ENCODE measurements at regions not wholly inside any gene's neighbourhood (a gene's known extent, or its start where the extent isn't known, plus 50 kb on each side); places are given as distances from the start of the nearest gene placed in this dataset.

DNA sequence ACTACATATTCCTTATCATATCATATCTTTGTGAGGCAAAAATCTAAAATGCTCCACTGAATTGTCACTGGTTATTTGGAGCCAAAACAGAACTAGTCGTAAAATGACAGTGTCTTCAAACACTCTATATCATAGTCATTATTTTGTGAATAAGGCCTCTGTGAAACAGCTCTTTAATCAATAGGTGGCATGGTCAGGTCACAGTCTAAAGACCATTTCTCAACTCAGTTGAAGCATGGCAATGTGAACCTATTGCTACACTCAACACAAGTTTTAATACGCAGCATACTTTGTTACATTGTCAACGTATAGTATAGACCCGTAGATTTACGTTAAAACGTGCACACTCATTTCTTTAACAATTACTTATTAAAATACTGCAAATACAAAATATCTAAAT is 131.3 kb upstream of the PCDH20 start:
- TF ChIP-seq RARB (CRISPR knock-in tag; IDR thresholded peaks at IDR 0.05), result no peak
- TF ChIP-seq, protein P1, sequence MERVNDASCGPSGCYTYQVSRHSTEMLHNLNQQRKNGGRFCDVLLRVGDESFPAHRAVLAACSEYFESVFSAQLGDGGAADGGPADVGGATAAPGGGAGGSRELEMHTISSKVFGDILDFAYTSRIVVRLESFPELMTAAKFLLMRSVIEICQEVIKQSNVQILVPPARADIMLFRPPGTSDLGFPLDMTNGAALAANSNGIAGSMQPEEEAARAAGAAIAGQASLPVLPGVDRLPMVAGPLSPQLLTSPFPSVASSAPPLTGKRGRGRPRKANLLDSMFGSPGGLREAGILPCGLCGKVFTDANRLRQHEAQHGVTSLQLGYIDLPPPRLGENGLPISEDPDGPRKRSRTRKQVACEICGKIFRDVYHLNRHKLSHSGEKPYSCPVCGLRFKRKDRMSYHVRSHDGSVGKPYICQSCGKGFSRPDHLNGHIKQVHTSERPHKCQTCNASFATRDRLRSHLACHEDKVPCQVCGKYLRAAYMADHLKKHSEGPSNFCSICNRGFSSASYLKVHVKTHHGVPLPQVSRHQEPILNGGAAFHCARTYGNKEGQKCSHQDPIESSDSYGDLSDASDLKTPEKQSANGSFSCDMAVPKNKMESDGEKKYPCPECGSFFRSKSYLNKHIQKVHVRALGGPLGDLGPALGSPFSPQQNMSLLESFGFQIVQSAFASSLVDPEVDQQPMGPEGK (CRISPR knock-in tag; IDR thresholded peaks at IDR 0.05; ENCODE audit: borderline replicate concordance), result no peak
- no peak for TF ChIP-seq OSR1 (CRISPR knock-in tag; IDR thresholded peaks at IDR 0.05)
- no peak for TF ChIP-seq CSDC2 (CRISPR knock-in tag; IDR thresholded peaks at IDR 0.05)
- no peak for TF ChIP-seq ZFP3 (CRISPR knock-in tag; IDR thresholded peaks at IDR 0.05)
- TF ChIP-seq, protein P2, sequence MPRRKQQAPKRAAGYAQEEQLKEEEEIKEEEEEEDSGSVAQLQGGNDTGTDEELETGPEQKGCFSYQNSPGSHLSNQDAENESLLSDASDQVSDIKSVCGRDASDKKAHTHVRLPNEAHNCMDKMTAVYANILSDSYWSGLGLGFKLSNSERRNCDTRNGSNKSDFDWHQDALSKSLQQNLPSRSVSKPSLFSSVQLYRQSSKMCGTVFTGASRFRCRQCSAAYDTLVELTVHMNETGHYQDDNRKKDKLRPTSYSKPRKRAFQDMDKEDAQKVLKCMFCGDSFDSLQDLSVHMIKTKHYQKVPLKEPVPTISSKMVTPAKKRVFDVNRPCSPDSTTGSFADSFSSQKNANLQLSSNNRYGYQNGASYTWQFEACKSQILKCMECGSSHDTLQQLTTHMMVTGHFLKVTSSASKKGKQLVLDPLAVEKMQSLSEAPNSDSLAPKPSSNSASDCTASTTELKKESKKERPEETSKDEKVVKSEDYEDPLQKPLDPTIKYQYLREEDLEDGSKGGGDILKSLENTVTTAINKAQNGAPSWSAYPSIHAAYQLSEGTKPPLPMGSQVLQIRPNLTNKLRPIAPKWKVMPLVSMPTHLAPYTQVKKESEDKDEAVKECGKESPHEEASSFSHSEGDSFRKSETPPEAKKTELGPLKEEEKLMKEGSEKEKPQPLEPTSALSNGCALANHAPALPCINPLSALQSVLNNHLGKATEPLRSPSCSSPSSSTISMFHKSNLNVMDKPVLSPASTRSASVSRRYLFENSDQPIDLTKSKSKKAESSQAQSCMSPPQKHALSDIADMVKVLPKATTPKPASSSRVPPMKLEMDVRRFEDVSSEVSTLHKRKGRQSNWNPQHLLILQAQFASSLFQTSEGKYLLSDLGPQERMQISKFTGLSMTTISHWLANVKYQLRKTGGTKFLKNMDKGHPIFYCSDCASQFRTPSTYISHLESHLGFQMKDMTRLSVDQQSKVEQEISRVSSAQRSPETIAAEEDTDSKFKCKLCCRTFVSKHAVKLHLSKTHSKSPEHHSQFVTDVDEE (CRISPR knock-in tag; IDR thresholded peaks at IDR 0.05), result no peak
- TF ChIP-seq ZC3H10 (CRISPR knock-in tag; IDR thresholded peaks at IDR 0.05), result no peak
